WTC11 (cell line): ENCODE measurements at regions not wholly inside any gene's neighbourhood (a gene's known extent, or its start where the extent isn't known, plus 50 kb on each side); places are given as distances from the start of the nearest gene placed in this dataset.

Experiments
- IRF2 ChIP-seq: sonication (generic); formaldehyde crosslinking; IDR thresholded peaks from 2 replicates; pipeline ENCODE4 v1.8.0; 2022; ENCODE audit warnings: low read depth, missing genetic modification reagents, borderline replicate concordance
- SMAD3 ChIP-seq: sonication (generic); formaldehyde crosslinking; IDR thresholded peaks from 2 replicates; pipeline ENCODE4 v1.8.0; 2022; ENCODE audit warnings: missing genetic modification reagents, mild to moderate bottlenecking, borderline replicate concordance
- TF ChIP-seq, protein P1 (sequence below): fragments of 200-600 bp; IDR thresholded peaks from 2 replicates; pipeline ENCODE4 v1.8.0; 2022; ENCODE audit warnings: antibody characterized with exemption
- TF ChIP-seq, protein P2 (sequence below): sonication (generic); formaldehyde crosslinking; IDR thresholded peaks from 2 replicates; pipeline ENCODE4 v1.8.0; 2022; ENCODE audit warnings: mild to moderate bottlenecking, missing genetic modification reagents
- TF ChIP-seq, protein P3 (sequence below): sonication (generic); formaldehyde crosslinking; IDR thresholded peaks from 2 replicates; pipeline ENCODE4 v1.8.0; 2022; ENCODE audit warnings: mild to moderate bottlenecking, missing genetic modification reagents
- TF ChIP-seq, protein P4 (sequence below): sonication (generic); formaldehyde crosslinking; conservative IDR thresholded peaks from 2 replicates; pipeline ENCODE4 v1.8.1; 2022; ENCODE audit warnings: mild to moderate bottlenecking, missing genetic modification reagents

DNA sequence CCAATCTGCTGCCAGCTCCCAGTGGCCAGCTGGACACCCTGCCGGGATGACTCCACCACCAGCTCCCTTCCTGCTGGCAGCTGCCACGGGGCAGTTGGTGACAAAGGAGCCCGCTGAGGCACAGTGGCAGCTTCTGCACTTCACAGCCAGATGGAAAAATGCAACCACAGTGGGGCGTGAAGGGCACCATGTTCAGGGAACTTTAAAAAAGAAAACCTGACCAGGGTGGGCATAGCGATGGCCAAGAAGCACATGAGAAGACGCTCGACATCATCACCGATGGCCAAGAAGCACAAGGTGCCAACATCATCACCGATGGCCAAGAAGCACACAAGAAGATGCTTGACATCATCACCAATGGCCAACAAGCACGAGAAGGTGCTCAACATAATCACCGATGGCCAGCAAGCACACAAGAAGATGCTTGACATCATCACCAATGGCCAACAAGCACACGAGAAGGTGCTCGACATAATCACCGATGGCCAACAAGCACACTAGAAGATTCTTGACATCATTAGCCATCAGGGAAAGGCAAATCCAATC lies 243.5 kb downstream of the EIPR1 start:
- TF ChIP-seq, protein P1, sequence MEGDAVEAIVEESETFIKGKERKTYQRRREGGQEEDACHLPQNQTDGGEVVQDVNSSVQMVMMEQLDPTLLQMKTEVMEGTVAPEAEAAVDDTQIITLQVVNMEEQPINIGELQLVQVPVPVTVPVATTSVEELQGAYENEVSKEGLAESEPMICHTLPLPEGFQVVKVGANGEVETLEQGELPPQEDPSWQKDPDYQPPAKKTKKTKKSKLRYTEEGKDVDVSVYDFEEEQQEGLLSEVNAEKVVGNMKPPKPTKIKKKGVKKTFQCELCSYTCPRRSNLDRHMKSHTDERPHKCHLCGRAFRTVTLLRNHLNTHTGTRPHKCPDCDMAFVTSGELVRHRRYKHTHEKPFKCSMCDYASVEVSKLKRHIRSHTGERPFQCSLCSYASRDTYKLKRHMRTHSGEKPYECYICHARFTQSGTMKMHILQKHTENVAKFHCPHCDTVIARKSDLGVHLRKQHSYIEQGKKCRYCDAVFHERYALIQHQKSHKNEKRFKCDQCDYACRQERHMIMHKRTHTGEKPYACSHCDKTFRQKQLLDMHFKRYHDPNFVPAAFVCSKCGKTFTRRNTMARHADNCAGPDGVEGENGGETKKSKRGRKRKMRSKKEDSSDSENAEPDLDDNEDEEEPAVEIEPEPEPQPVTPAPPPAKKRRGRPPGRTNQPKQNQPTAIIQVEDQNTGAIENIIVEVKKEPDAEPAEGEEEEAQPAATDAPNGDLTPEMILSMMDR: no peak
- no peak for TF ChIP-seq IRF2 (CRISPR knock-in tag)
- TF ChIP-seq, protein P2, sequence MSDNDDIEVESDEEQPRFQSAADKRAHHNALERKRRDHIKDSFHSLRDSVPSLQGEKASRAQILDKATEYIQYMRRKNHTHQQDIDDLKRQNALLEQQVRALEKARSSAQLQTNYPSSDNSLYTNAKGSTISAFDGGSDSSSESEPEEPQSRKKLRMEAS: no peak
- TF ChIP-seq SMAD3 (CRISPR knock-in tag): no peak
- TF ChIP-seq, protein P3, sequence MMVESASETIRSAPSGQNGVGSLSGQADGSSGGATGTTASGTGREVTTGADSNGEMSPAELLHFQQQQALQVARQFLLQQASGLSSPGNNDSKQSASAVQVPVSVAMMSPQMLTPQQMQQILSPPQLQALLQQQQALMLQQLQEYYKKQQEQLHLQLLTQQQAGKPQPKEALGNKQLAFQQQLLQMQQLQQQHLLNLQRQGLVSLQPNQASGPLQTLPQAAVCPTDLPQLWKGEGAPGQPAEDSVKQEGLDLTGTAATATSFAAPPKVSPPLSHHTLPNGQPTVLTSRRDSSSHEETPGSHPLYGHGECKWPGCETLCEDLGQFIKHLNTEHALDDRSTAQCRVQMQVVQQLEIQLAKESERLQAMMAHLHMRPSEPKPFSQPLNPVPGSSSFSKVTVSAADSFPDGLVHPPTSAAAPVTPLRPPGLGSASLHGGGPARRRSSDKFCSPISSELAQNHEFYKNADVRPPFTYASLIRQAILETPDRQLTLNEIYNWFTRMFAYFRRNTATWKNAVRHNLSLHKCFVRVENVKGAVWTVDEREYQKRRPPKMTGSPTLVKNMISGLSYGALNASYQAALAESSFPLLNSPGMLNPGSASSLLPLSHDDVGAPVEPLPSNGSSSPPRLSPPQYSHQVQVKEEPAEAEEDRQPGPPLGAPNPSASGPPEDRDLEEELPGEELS (CRISPR knock-in tag): no peak
- TF ChIP-seq, protein P4, sequence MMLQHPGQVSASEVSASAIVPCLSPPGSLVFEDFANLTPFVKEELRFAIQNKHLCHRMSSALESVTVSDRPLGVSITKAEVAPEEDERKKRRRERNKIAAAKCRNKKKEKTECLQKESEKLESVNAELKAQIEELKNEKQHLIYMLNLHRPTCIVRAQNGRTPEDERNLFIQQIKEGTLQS (CRISPR knock-in tag): no peak
